ENCODE measurements at regions not wholly inside any gene's neighbourhood (a gene's known extent, or its start where the extent isn't known, plus 50 kb on each side); places are given as distances from the start of the nearest gene placed in this dataset.

DNA sequence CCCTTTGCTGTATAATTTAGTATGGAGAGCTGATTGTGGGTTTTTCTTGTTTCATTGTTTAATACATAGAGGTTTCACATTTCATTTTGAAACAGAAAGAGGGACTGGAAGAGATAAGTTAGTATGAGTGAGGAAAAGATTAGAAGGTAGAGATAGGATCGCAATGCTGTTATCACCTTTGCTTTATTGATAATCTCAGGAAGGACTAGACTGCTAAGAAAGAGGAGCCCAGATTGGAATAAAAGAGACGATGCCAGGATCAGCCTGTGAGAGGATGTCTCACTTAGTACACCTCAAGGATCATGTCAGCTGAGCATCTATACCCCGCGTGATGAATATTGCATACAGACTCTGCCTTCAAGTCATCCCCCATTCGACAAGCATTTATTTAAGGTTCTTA, 178.0 kb upstream of the DMAC1 start:
- DNase-seq (ENCODE audit: low spot score): no peak
- Histone ChIP-seq H3K4me3 (replicated peaks in 1 of 3; ENCODE audit: insufficient read depth in 1 of 3, low read depth in 2 of 3, low read length in 3 of 3) (no peak overlapping the region), H4K20me1 (ENCODE audit: insufficient read depth, low read length) (no peaks in the 10 kb centered on the region), H3K27ac (ENCODE audit: extremely low read length, insufficient read depth, low read length) (no peak overlapping the region), H3K27me3 (ENCODE audit: control insufficient read depth in 1 of 2, insufficient read depth in 2 of 2, low read length in 2 of 2) (no peaks in the 10 kb centered on the region), H3K79me2 (ENCODE audit: insufficient read depth, low read length) (no peaks in the 10 kb centered on the region), H3K9me3 (ENCODE audit: low read length) (no peaks in the 10 kb centered on the region), H3K4me2 (ENCODE audit: low read depth, low read length) (no peak overlapping the region), H3K36me3 (replicated peaks in 1 of 2; ENCODE audit: control insufficient read depth in 1 of 2, insufficient read depth in 2 of 2, low read length in 2 of 2) (no peaks in the 10 kb centered on the region), H2AFZ (ENCODE audit: low read length) (no peak overlapping the region), H3K9ac (ENCODE audit: insufficient read depth, low read depth, low read length) (no peak overlapping the region), H3K4me1 (ENCODE audit: insufficient read depth, low read length) (no peaks in the 10 kb centered on the region)
- no peak for ATAC-seq
- TF ChIP-seq, protein P1, sequence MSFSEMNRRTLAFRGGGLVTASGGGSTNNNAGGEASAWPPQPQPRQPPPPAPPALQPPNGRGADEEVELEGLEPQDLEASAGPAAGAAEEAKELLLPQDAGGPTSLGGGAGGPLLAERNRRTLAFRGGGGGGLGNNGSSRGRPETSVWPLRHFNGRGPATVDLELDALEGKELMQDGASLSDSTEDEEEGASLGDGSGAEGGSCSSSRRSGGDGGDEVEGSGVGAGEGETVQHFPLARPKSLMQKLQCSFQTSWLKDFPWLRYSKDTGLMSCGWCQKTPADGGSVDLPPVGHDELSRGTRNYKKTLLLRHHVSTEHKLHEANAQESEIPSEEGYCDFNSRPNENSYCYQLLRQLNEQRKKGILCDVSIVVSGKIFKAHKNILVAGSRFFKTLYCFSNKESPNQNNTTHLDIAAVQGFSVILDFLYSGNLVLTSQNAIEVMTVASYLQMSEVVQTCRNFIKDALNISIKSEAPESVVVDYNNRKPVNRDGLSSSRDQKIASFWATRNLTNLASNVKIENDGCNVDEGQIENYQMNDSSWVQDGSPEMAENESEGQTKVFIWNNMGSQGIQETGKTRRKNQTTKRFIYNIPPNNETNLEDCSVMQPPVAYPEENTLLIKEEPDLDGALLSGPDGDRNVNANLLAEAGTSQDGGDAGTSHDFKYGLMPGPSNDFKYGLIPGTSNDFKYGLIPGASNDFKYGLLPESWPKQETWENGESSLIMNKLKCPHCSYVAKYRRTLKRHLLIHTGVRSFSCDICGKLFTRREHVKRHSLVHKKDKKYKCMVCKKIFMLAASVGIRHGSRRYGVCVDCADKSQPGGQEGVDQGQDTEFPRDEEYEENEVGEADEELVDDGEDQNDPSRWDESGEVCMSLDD (CRISPR knock-in tag; IDR thresholded peaks at IDR 0.05; ENCODE audit: borderline replicate concordance): no peak
- no peak for TF ChIP-seq ZNF510 (CRISPR knock-in tag; IDR thresholded peaks at IDR 0.05; ENCODE audit: low read depth)
- TF ChIP-seq ZNF30 (CRISPR knock-in tag; IDR thresholded peaks at IDR 0.05): no peak
- no peak for TF ChIP-seq AKAP8 (CRISPR knock-in tag; IDR thresholded peaks at IDR 0.05)
- no peak for TF ChIP-seq ZNF567 (CRISPR knock-in tag; IDR thresholded peaks at IDR 0.05; ENCODE audit: borderline replicate concordance)
- no peak for TF ChIP-seq ZNF264 (CRISPR knock-in tag; IDR thresholded peaks at IDR 0.05)
- TF ChIP-seq ZSCAN22 (CRISPR knock-in tag; IDR thresholded peaks at IDR 0.05): no peak
- no peak for TF ChIP-seq TBL1XR1 (IDR thresholded peaks at IDR 0.05; ENCODE audit: borderline replicate concordance, low read length, partially characterized antibody)
- TF ChIP-seq ZFYVE20 (CRISPR knock-in tag; IDR thresholded peaks at IDR 0.05; ENCODE audit: borderline replicate concordance, low read depth): no peak
- no peak for TF ChIP-seq ZNF749 (CRISPR knock-in tag; IDR thresholded peaks at IDR 0.05; ENCODE audit: borderline replicate concordance)
- no peak for TF ChIP-seq ZNF12 (CRISPR knock-in tag; IDR thresholded peaks at IDR 0.05)
- in situ Hi-C loops (cut with HindIII; ENCODE audit: extremely low pct_ligation_motif_present, low pct_unique_long_range_greater_than_20kb): no loop called here
- FAIRE-seq: no peak
- ChIA-PET POLR2A (no interaction called here), CTCF (ENCODE audit: low intra/inter-chr PET ratio, low total read pairs) (no interaction called here)
- intact Hi-C loops (cut with micrococcal nuclease; ENCODE audit: unreplicated experiment): no loop called here
- WGBS (ENCODE audit: low lambda C conversion rate): 38% methylated on average over 5 of the region's 5 CpGs
- BruUV-seq (replicated peaks): no TSS peak
